ENCODE measurements at regions not wholly inside any gene's neighbourhood (a gene's known extent, or its start where the extent isn't known, plus 50 kb on each side); places are given as distances from the start of the nearest gene placed in this dataset.

DNA sequence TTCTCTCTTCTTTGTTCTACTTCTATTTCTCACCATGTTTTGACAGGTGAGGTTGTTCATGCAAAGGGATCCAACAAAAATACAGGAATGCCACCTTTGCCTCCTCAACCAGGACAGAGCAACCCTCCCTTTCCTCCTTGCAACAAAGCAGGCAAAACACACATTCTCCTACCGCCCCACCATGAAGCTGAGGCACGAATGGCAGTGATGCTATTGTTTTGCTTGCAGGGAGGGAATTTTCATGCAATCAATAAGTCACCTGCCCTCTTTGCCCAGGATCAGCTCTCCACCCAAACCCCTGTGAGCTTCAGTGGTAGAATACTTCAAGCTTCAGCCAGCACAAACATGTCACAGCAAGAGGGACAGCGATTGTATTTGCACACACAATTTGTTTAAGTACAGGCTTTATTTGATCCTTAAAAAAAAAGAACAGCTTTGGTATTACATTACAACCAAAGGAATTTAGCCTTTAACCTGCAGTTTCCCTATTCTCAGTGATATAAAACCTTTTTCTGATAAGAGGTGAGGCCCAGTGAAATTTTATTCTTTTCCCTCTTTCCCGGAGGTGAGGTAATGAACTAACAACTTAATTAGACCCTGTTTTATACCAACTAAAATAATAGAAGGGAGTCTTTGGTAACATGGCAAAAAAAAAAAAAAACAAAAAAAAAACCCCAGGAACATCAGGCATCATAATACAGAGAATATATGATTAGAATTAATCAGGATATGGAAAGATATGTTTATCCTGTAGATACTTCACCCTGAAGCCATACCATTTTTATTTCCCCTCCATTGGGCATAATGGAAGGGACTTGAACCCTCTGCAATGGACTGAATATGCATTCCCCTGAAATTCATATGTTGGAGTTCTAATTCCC is 87.0 kb upstream of the EEA1 start:
- no peak for DNase-seq (ENCODE audit: low read depth)

DNA sequence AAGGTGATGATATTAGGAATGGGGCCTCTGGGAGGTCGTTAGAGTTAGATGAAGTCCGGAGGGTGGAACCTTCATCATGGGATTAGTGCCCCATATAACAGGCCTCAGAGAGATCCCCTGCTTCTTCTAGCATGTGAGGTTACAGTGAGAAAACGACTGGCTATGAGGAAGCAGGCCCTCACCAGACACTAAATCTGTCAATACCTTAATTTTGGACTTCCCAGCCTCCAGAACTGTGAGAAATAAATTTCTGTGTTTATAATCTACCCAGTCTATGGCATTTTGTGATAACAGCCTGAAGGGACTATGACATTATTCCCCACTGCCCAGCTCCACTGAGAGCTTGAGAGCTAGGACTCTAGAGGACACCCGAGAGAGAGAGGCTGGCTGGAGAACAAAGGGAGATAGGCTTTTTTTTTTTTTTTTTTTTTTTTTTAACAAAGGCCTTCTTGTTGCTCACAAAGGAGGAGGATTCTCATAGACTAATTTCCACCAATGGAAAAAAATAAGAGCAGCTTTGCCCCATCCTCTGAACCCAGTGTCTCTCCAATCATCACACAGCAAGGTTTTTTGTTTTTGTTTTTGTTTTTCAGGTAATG is 87.8 kb upstream of the EEA1 start:
- DNase-seq (ENCODE audit: low read depth): no peak

DNA sequence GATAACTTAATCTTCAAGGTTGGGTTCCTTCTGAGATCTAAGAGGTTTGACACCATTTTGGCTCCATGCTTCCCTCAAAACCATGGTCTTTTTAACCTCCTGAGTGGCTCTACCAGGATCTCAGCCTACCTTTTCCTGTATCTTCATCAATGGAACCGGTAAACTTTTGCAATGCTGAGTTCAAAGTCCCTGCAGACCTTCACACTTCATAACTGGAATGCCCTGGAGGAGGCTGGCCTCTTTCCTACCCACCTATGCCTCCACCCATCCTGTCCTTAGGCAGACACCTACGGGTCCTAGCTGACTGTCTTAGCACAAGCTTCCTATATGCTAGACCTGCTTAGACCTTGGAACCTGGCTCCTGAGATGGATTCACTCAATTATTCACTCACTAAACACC is 89.5 kb upstream of the EEA1 start:
- DNase-seq (ENCODE audit: low read depth): no peak

DNA sequence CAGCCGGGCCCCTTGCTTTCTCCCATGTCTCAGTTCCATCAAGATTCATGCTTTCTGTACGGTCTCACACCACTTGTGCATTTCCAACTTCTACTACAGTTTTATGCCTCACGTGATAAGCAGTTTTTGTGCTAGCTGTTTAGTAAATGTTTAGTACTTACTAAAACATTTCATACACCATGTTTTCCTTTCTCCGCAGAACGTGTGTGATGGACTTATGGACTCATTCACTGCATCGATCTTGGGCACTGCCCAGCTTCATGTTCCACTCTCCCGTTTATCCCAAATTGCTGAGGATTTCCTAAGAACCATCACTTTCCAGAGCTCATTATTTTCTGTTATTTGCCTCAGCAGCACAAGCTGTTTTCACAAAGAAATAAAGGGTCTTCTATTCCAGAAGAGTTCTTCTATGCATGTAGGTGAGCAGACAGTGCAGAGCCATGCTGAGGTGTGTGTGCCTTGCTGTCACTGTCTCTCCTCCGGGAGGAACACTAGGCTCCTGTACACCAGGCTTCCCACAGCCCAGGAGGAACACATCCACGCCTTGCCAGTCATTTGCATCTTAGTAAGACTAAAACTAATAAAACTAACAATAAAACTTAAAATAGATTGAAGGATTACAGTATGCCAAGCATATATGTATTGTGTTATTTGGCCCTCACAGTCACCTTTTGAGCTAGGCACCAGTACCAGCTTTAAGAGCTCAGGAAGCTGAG is 90.3 kb upstream of the EEA1 start:
- no peak for DNase-seq (ENCODE audit: low read depth)

DNA sequence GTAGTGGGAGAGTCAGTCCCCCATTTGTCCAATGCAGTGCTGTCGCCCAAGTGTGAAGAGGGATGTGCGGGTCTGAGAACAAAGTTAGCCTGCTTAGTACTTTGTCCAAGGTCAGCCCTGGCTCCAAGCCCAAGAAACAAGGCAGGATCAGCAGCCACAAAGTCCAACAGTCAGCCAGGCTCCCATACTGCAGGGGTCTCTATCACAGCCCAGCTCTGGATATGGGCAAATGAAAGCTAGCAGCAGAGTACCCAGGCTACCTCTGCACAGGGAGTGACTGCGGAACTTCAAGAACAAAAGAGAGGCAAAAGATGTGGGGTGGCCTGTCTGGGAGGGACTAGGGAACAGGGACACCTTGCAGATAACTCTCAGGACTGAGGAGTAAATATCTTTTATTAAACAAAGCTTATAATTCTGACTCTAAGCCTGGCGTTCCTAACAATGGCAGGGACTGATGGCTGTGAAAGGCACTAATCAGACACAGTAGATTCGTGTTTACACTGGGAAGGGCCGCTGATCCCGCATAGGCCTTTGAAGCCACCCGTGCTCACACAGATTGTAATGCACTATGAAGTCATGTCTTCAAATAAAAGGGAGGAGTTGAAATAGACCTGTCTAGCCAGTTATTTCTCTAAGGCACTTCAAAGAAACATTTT is 91.0 kb upstream of the EEA1 start:
- DNase-seq (ENCODE audit: low read depth): no peak

DNA sequence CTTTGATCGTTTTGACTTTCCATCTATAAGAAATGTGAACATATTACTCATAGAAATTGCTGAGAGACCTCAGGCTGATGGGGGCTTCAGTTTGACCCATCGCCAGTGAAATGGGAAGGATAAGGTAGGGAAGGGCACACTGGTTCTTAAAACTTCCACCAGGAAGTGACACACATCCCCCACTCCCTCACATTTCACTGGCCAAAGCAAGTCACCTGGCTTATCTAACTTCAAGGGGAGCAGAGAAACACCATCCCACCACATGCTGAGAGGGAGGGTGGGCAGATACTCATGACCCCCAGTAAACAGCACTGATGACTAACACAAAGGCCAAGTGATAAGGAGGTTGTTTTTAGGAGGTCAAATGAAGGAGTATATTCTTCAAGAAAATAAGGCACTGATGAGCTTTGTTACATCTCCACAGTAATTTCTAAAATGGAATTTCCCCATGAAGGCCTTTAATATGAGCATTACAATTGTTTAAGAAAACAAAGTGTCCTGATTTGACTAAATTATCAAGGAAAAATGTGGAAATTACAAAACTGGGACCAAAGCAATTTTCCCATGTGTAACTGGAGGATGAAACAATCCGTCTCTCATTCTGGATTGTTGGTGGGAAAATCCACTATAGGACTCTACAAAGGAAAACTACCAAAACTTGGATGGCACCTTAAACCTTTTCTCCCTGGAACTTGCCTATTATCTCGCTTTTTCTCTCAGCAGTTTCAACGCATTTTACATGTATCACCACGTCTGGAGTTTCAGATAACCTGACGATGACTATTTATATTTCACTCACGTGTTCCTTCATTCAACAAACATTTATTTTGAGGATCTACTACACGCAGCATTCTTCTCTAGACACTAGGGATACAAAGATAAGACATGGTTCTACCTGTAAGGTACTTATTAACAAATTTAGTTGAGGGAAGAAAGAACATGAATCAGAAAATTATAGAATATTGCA is 91.8 kb upstream of the EEA1 start:
- no peak for DNase-seq (ENCODE audit: low read depth)

DNA sequence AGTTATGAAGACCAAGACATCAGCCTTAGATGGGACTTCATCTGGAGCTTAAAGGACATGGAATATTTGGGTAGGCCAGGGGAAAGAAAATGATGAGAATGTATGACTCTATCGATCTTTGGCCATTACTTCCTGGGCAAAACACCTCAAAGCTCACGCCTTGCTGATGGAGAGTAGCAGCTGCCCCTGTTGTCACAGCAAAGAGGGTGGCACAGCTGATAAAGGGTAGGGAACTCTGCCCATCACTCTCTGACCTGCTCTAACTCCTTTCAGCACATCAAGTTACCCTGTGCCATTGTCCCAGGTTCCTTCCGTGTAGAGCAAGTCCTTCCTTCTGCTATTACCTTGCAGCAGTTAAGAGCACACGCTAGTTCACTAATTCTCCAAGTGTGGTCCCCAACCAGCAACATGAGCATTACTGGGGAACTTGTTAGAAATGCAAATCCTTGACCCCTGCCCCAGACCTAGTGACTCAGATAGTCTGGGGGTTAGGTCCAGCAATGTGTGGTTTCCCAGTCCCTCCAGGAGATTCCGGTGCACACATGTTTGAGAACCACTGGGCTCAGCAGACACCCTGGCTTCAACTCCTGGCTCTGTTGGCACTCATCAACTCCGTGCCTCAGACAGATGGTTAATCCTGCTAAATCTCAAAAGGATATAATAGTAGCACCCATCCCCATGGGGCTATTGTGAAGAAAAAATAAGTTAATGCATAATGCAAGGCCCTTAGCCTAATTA is 93.7 kb upstream of the EEA1 start:
- DNase-seq (ENCODE audit: low read depth): no peak

DNA sequence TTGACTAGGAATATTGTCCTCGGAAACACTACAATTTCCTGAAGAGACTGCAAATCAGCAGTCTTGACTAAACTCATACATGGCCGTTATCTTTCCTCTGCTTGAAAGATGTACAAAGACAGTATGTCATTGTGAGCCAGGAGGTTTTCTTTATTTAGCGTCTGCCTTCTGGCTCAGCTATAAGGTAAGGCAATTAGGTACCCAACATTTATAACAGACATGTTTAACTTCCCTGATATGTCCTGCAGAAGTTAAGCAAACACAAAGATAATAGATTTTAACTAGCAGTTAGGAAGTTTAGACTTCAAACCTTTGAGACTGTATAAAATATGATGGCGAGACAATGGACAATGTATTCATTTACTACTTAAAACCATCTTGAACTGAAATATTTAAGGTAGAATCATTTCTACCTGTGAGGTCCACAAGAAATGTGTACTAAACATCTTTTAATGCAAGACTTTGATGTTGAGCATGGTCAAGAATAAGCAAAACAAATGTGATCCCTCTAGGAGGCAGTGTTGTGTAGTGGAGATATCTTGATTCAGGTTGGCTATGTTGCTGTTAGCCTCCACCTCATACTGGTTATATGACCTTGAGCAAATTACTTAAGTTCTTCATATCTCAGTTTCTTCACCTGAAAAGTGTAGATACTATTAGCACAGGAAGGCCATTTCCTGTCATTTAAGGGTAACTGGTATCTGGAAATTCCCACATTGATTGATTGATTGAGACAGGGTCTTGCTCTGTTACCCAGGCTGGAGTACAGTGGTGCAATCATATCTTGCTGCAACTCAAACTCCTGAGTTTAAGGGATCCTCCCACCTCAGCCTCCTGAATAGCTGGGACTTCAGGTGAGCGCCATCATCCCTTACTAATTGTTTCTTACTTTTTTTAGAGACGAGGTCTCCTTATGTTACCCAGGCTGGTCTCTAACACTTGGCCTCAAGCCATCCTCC is 96.3 kb upstream of the EEA1 start:
- peak; percentile 37 for DNase-seq (ENCODE audit: low read depth)

DNA sequence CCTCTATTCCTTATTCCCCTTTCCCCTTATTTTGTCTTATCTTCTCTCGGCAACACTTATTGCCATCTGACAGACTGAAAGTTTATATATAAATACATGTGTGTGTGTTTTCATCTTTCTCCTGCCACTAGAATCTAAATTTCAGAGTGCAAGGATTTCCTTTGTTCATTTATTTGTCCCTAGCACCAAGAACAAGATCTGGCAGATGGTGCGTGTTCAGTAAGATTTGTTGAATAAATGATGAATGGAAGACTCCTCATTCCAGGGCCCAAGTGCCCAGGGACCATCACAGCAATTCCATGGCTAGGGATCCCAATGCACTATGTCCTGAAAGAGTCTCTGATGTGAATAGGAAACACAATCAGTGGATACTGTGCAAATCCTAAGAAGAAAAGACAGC is 97.9 kb upstream of the EEA1 start:
- no peak for DNase-seq (ENCODE audit: low read depth)

DNA sequence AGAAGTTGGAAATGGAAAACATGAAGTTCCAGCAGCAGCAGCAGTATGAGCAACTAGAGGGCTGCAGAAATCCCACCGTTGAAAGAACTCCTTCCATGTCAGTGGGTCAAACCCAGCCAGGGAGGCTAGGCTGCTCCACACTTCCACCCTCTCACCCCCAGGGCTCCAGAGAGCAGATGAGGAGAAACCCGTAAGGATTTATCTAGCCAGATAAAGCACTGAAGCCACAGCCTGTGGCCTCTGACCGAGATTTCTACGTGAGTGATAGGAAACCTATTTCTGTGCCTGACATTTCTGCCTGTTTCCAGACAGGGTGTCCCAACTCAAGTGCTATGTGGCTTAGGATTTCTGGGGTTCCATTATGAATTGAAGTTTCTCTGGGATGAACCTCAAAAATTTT is 100.0 kb upstream of the EEA1 start:
- DNase-seq (ENCODE audit: low read depth): no peak

DNA sequence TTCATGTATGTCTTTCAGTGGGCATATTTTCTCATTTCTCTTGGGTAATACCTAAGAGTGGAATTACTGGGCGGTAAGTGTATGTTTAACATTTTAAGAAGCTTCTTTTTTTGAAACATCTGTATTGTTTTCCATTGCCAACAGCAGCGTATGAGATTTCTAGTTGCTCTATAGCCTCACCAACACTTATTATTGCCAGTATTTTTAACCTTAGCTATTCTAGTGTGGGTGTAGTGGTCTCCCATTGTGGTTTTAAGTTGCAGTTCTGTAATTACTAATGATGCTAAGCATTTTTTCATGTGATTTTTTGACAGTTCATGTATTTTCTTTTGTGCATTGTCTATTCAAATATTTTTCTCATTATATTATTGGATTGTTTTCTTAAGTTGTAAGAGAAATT is 101.9 kb upstream of the EEA1 start:
- no peak for DNase-seq (ENCODE audit: low read depth)

DNA sequence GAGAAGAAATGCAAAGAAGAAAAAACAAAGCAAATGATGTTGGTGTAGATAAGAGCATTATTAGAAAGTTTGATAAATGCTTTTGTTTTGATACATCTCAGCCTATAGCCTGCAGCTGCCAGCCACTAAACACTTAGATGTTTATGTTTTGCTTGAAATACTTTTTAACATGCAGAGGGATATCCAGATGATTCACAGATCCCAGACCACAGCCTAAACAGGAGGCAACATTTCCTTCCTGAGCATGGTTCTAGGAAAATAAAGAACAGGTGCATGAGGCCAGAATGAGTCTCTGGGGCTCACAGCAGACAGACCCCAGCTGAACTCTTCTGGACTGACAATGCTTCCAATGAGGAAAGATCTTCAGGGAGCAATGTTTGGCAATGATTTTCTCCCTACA is 103.7 kb upstream of the EEA1 start:
- DNase-seq (ENCODE audit: low read depth): no peak

DNA sequence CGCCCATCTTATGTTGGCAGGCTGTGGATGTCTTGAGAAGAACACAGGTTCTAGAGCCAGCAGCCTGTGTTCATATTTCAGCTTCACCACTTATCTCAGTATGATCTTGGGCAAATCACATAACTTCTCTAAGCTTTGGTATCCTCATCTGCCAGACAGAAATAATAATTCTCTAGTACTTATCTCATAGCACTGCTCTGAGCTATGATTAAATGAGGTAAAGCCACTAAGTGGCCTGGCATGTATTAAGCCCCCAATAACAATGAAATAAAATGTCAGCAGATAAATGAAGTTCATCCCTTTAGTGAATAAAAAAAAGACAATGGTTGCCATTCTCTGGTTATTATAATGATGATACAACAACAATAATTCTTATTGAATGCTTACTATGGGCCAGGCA is 104.9 kb upstream of the EEA1 start:
- no peak for DNase-seq (ENCODE audit: low read depth)

DNA sequence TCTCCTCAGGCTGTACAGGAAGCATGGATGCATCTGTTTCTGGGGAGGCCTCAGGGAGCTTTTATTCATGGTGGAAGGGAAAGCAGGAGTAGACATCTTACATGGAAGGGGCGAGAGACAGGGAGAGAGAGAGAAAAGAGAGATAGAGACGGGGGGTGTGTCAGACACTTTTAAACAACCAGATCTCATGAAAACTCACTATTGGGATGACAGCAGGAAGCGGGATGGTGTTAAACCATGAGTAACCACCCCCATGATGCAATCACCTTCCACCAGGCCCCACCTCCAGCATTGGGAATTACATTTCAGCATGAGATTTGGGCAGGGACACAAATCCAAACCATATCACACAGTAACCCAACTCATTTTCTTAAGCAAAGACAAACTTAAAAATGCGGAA is 110.0 kb upstream of the EEA1 start:
- no peak for DNase-seq (ENCODE audit: low read depth)

DNA sequence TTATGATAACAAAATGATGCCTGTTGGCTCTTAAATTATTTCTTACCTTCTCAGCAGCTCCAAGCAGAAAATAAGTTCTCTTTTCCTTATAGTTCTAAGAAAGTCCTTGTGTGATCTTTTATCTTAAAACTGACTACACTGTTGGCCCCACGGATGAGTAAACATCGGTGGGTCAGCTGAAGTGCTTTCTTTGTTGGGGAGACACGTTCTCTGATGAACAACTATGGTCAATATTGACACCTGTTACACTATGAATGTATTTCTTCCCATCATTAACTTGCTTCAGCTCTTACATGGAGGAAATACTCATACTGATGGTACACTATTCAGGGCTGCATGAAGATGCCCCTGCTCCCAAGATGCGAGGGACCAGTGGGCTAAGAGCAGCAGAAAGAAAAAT is 110.8 kb upstream of the EEA1 start:
- no peak for DNase-seq (ENCODE audit: low read depth)

DNA sequence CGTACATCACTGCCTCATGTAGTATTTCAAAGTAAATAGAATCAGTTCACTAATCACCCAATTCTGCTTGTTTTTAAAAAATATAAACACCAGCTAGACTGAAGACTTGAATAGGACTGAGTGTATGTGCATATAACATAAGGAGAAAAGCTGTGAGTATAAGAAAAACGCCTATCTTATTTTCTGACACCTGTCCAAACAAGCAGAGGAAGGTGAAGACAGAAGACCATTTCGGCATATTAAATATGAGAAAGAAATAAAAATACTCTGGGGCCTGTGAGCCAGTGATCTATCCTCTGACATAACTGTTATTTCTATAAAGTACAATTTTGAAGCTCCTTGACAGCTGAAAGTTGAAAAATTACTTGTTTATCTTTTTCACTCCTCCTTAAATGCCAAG is 111.3 kb upstream of the EEA1 start:
- DNase-seq (ENCODE audit: low read depth): no peak

DNA sequence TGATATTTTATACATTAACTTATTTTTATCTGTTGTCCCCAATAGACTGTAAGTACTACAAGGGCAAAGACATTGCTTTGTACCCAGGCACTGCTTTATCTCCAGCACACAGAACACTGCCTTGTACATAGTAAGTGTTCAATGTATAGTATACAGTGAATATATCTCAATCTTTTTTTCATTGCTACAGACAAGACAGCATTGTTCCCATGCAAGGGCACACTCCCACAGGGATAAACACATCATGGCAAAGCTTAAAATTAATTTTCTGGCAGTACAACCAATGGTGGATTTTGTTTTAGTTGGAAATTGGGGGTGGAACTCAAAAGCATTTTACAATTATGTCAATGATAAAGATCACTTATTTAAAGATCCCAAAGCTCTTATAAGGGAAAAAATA is 112.3 kb upstream of the EEA1 start:
- no peak for DNase-seq (ENCODE audit: low read depth)

DNA sequence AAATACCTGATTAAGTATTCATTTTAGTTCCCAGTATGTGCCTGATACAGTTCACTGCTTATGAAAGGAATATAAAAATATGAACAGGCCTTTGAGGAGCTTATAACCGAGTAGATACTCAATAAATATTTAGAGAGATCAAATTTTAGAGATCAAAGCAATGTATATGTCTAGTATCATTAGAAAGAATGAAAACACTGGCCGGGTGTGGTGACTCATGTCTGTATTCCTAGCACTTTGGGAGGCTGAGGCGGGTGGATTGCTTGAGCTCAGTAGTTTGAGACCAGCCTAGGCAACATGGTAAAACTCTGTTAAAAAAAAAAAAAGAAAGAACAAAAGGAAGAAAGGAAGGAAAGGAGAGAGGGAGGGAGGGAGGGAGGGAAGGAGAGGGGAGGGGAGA is 113.2 kb upstream of the EEA1 start:
- no peak for DNase-seq (ENCODE audit: low read depth)

DNA sequence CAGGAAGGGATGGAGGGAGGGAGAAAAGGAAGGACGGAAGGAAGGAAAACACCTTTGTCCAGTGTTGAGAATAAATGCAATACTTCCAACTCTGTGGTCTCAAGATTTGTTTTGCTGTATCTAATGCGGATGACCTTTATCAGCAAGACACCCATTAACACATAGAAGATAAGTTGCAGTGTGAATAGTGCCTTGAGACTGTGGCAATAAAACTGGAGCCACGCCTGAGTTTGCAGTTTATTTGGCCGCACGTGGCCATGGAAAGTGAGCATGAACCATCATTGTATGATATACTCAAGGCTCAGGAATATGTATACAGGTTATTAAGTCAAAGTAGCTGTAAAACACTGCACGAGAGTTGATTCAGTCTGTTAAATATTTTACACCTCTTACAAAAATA is 113.6 kb upstream of the EEA1 start:
- DNase-seq (ENCODE audit: low read depth): no peak
